SKM-1 (cell line): ENCODE measurements at regions not wholly inside any gene's neighbourhood (a gene's known extent, or its start where the extent isn't known, plus 50 kb on each side); places are given as distances from the start of the nearest gene placed in this dataset.

Experiments
- DNase-seq: peaks from one replicate; lab custom pipeline; 2025; ENCODE audit not compliant: unreplicated experiment; lab: John Stamatoyannopoulos, UW

GRCh38 chr18:37948471-37948870 is 382.9 kb upstream of the CELF4 start:
- no peak for DNase-seq

GRCh38 chr18:37946324-37946723 is 380.7 kb upstream of the CELF4 start:
- no peak for DNase-seq

- no peak for DNase-seq
These were observed 379.2 kb upstream of the CELF4 start for GRCh38 chr18:37944700-37945270.

- no peak for DNase-seq
These were observed 371.7 kb upstream of the CELF4 start for GRCh38 chr18:37937287-37937686.

- DNase-seq = no peak
These were observed 369.5 kb upstream of the CELF4 start for GRCh38 chr18:37935086-37935485.

- no peak for DNase-seq
These were observed 365.0 kb upstream of the CELF4 start for GRCh38 chr18:37930640-37931039.

- no peak for DNase-seq
These were observed 356.6 kb upstream of the CELF4 start for GRCh38 chr18:37922162-37922561.

GRCh38 chr18:37920865-37921264 is 355.3 kb upstream of the CELF4 start:
- DNase-seq = no peak

- no peak for DNase-seq
These were observed 347.5 kb upstream of the CELF4 start for GRCh38 chr18:37913051-37913450.

GRCh38 chr18:37902344-37902743 is 336.7 kb upstream of the CELF4 start:
- DNase-seq = no peak

- no peak for DNase-seq
These were observed 334.7 kb upstream of the CELF4 start for GRCh38 chr18:37900326-37900725.

GRCh38 chr18:37889963-37890362 is 324.4 kb upstream of the CELF4 start:
- no peak for DNase-seq

GRCh38 chr18:37874721-37875120 is 309.1 kb upstream of the CELF4 start:
- DNase-seq = no peak

- DNase-seq = no peak
These were observed 307.8 kb upstream of the CELF4 start for GRCh38 chr18:37873416-37873815.

- no peak for DNase-seq
These were observed 307.0 kb upstream of the CELF4 start for GRCh38 chr18:37872562-37872961.

- no peak for DNase-seq
These were observed 306.0 kb upstream of the CELF4 start for GRCh38 chr18:37871561-37871960.

- DNase-seq = no peak
These were observed 303.5 kb upstream of the CELF4 start for GRCh38 chr18:37869051-37869450.

- DNase-seq = no peak
These were observed 298.5 kb upstream of the CELF4 start for GRCh38 chr18:37864122-37864521.

- no peak for DNase-seq
These were observed 296.4 kb upstream of the CELF4 start for GRCh38 chr18:37861981-37862380.

- peak; percentile 69 for DNase-seq
These were observed 288.8 kb upstream of the CELF4 start for GRCh38 chr18:37854396-37854795.

GRCh38 chr18:37853706-37854105 is 288.1 kb upstream of the CELF4 start:
- no peak for DNase-seq

- DNase-seq = no peak
These were observed 286.9 kb upstream of the CELF4 start for GRCh38 chr18:37852464-37852863.

GRCh38 chr18:37847544-37847943 is 281.9 kb upstream of the CELF4 start:
- DNase-seq = no peak

- no peak for DNase-seq
These were observed 281.4 kb upstream of the CELF4 start for GRCh38 chr18:37846996-37847395.
